Lung (tissue), 11 donors: ENCODE measurements at regions not wholly inside any gene's neighbourhood (a gene's known extent, or its start where the extent isn't known, plus 50 kb on each side); places are given as distances from the start of the nearest gene placed in this dataset.

Experiments
- ATAC-seq: fragments of 200-7000 bp; cut with Tn5 transposase; one replicate; pipeline ENCODE4 v1.9.1; 2020; ENCODE audit warnings: moderate number of reproducible peaks; ENCODE audit not compliant: insufficient read depth, low FRiP score
- DNase-seq, 3 donors: peaks; one replicate each; pipeline ENCODE4 v3.0.0-alpha.2; 2013 to 2017
- H3K27ac ChIP-seq, 2 donors: one replicate each; pipeline ENCODE4 v1.5.1; 2013; ENCODE audit warnings: mild to moderate bottlenecking in 2 of 2, moderate library complexity in 2 of 2, control low read depth in 1 of 2, inconsistent platforms in 1 of 2, low read depth in 1 of 2, low read length in 1 of 2
- H3K27me3 ChIP-seq, 3 donors: one replicate each; pipeline ENCODE4 v1.5.1; 2013; ENCODE audit warnings: low read length in 2 of 3; ENCODE audit not compliant: control insufficient read depth in 3 of 3, insufficient read depth in 3 of 3
- H3K36me3 ChIP-seq, 4 donors: one replicate each; pipeline ENCODE4 v1.5.1; 2013; ENCODE audit warnings: low read length in 4 of 4, mild to moderate bottlenecking in 1 of 4, moderate library complexity in 1 of 4; ENCODE audit not compliant: control insufficient read depth in 4 of 4, insufficient read depth in 4 of 4
- H3K4me1 ChIP-seq, 5 donors: one replicate each; pipeline ENCODE4 v1.5.1; 2013; ENCODE audit warnings: low read length in 5 of 5, mild to moderate bottlenecking in 2 of 5, moderate library complexity in 1 of 5; ENCODE audit not compliant: control insufficient read depth in 5 of 5, insufficient read depth in 5 of 5
- H3K4me3 ChIP-seq: one replicate; pipeline ENCODE4 v1.5.1; 2013; ENCODE audit warnings: mild to moderate bottlenecking, control low read depth, moderate library complexity
- H3K9ac ChIP-seq, 2 donors: one replicate each; pipeline ENCODE4 v1.5.1; 2013; ENCODE audit warnings: low read length in 2 of 2, control low read depth in 1 of 2; ENCODE audit not compliant: insufficient read depth in 1 of 2
- H3K9me3 ChIP-seq, 4 donors: one replicate each; pipeline ENCODE4 v1.5.1; 2013; ENCODE audit warnings: low read length in 3 of 4, mild to moderate bottlenecking in 1 of 4, moderate library complexity in 1 of 4; ENCODE audit not compliant: control insufficient read depth in 4 of 4, insufficient read depth in 3 of 4
- WGBS, 2 donors: extraction: QIAGEN DNeasy Blood & Tissue Kit; methylation state at CpG; one replicate each; pipeline ENCODE4 v1.1.7; 2013; 5-methylcytosine and 5-hydroxymethylcytosine counted together
- TF ChIP-seq, protein P1 (sequence below): IDR thresholded peaks from 2 replicates; pipeline ENCODE4 v1.5.1; 2012; ENCODE audit warnings: mild to moderate bottlenecking; ENCODE audit errors: control extremely low read depth, extremely low read depth
- donor health status: control.
- donor health status: control.
- donor health status: Bipolar disorder and iron deficiency.
- donor health status: healthy.
- donor health status: DM: yes; HTN: yes; CAD: no.

DNA sequence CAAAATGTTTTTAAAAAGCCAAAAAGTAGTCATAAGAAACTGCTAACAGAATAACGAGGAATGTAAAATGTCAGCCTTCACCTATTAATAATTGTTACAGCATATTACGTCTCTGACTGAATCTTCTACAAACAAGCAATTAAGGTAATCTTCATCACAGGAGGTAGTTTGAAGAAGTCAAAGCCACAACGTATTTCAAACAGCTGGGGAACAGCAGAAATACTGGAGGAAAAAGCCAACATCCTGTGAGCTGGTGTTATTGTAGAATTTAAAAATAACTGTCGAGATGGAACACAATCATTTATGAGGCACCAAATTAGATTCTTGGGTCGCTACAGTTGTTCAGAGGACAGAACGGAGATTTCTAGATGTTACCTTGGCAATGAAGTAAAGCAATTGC lies 450.5 kb downstream of the AGTPBP1 start:
- no peak overlapping the region for H3K4me3 ChIP-seq
- ATAC-seq (no peak), DNase-seq (no peak)
- WGBS, 2 donors = 24 to 48% methylated on average over 6 of the region's 6 CpGs
- H3K4me1 ChIP-seq = no peaks in the 10 kb centered on the region
- peaks cover 0 to 5% (median 0%) of the 10 kb centered on the region in 4 donors for H3K9me3 ChIP-seq
- TF ChIP-seq, protein P1, sequence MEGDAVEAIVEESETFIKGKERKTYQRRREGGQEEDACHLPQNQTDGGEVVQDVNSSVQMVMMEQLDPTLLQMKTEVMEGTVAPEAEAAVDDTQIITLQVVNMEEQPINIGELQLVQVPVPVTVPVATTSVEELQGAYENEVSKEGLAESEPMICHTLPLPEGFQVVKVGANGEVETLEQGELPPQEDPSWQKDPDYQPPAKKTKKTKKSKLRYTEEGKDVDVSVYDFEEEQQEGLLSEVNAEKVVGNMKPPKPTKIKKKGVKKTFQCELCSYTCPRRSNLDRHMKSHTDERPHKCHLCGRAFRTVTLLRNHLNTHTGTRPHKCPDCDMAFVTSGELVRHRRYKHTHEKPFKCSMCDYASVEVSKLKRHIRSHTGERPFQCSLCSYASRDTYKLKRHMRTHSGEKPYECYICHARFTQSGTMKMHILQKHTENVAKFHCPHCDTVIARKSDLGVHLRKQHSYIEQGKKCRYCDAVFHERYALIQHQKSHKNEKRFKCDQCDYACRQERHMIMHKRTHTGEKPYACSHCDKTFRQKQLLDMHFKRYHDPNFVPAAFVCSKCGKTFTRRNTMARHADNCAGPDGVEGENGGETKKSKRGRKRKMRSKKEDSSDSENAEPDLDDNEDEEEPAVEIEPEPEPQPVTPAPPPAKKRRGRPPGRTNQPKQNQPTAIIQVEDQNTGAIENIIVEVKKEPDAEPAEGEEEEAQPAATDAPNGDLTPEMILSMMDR = no peak
- H3K9ac ChIP-seq = no peak overlapping the region
- H3K27ac ChIP-seq = no peak overlapping the region
- H3K27me3 ChIP-seq = no peaks in the 10 kb centered on the region
- H3K36me3 ChIP-seq = no peaks in the 10 kb centered on the region

GRCh38 chr9:85290019-85290418 lies 451.7 kb downstream of the AGTPBP1 start:
- H3K4me3 ChIP-seq = no peak overlapping the region
- WGBS, 2 donors = 32 to 65% methylated on average over 20 to 21 of the region's 21 CpGs
- no peak overlapping the region for H3K27ac ChIP-seq
- peaks cover 0 to 6% (median 0%) of the 10 kb centered on the region in 4 donors for H3K9me3 ChIP-seq
- TF ChIP-seq, protein P1 = no peak
- H3K4me1 ChIP-seq = no peaks in the 10 kb centered on the region
- DNase-seq (no peak), ATAC-seq (no peak)
- H3K27me3 ChIP-seq = no peaks in the 10 kb centered on the region
- H3K9ac ChIP-seq = no peak overlapping the region
- no peaks in the 10 kb centered on the region for H3K36me3 ChIP-seq

DNA sequence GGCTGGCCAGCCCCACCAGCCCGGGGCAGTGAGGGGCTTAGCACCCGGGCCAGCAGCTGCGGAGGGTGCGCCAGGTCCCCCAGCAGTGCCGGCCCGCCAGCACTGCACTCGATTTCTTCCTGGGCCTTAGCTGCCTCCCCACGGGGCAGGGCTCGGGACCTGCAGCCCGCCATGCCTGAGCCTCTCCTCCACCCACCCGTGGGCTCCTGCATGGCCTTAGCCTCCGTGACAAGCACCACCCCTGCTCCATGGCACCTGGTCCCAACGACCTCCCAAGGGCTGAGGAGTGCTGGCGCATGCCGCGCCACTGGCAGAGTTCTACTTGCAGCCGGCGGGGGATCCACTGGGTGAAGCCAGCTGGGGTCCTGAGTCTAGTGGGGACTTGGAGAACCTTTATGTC lies 452.6 kb downstream of the AGTPBP1 start:
- TF ChIP-seq, protein P1 = no peak
- H3K27me3 ChIP-seq = no peaks in the 10 kb centered on the region
- ATAC-seq (no peak), DNase-seq (no peak)
- no peak overlapping the region for H3K27ac ChIP-seq
- 96 to 98% methylated on average over 18 of the region's 18 CpGs for WGBS, 2 donors
- no peaks in the 10 kb centered on the region for H3K36me3 ChIP-seq
- H3K9ac ChIP-seq = no peak overlapping the region
- no peaks in the 10 kb centered on the region for H3K4me1 ChIP-seq
- H3K9me3 ChIP-seq = peaks cover 0 to 6% (median 0%) of the 10 kb centered on the region in 4 donors
- H3K4me3 ChIP-seq = no peak overlapping the region

DNA sequence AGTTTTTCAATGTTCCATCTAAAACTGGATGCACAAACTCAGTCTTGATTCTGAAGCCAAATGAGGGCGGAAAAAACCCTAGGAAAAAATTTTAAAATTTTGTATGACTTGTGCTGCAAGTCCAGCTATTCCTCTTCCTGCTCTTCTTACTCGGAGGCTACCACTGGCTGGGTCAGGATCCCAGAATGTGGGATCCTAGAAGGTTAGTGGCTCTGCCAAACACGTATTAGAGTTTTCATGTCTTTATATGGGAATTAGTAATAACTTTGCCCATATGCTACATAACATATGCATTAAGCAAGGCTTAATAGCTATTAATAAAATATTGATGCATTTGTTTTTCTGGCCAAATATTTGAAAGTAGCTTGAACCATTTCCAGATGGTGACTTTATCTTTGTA lies 458.3 kb downstream of the AGTPBP1 start:
- Histone ChIP-seq H3K9ac (no peak overlapping the region), H3K36me3 (no peaks in the 10 kb centered on the region), H3K4me3 (no peak overlapping the region), H3K9me3 (peaks cover 0 to 4% (median 0%) of the 10 kb centered on the region in 4 donors), H3K4me1 (no peaks in the 10 kb centered on the region), H3K27me3 (no peaks in the 10 kb centered on the region), H3K27ac (no peak overlapping the region)
- 84 to 95% methylated on average over 3 of the region's 3 CpGs for WGBS, 2 donors
- DNase-seq (no peak), ATAC-seq (no peak)
- TF ChIP-seq, protein P1 = no peak
